ENCODE measurements at regions not wholly inside any gene's neighbourhood (a gene's known extent, or its start where the extent isn't known, plus 50 kb on each side); places are given as distances from the start of the nearest gene placed in this dataset.
"Not testable (repeated sequence)": the region's sequence is repeated elsewhere in the genome, so short reads cannot be mapped to it uniquely, and the experiment has no call there.

DNA sequence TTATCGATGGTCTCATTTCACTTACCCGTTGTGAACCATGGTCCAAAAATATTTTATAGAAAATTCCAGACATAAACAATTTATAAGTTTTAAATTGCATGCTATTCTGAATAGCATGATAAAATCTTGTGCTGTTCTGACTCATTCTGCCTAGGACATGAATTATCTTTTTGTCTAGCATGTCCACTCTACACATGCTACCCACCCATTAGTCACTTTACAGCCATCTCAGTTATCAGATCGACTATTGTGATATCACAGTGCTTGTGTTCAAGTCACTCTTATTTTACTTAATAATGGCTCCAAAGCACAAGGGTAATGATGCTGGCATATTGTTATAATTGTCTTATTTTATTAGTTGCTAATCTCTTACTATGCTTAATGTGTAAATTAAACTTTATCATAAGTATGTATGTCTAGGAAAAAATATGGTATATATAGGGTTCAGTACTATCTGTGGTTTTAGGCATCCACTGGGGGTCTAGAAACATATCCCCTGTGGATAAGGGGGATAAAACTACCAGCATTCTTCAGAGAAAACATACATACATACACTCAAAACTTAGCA is 252.0 kb upstream of the HTR1E start:
- H3K9me3 ChIP-seq, result no peaks in the 10 kb centered on the region
- H3K27ac ChIP-seq, result no peak overlapping the region
- H3K4me1 ChIP-seq, result no peaks in the 10 kb centered on the region
- TF ChIP-seq CTCF (IDR thresholded peaks at IDR 0.05) (no peak), POLR2A (IDR thresholded peaks at IDR 0.05) (no peak)
- no peak for DNase-seq
- H3K36me3 ChIP-seq, result no peaks in the 10 kb centered on the region
- no peak overlapping the region for H3K4me3 ChIP-seq
- H3K27me3 ChIP-seq, result no peaks in the 10 kb centered on the region

- H3K9me3 ChIP-seq, result no peaks in the 10 kb centered on the region
- no peaks in the 10 kb centered on the region for H3K4me1 ChIP-seq
- no peak overlapping the region for H3K4me3 ChIP-seq
- TF ChIP-seq POLR2A (IDR thresholded peaks at IDR 0.05) (no peak), CTCF (IDR thresholded peaks at IDR 0.05) (no peak)
- H3K27me3 ChIP-seq, result no peaks in the 10 kb centered on the region
- no peaks in the 10 kb centered on the region for H3K36me3 ChIP-seq
- DNase-seq, result no peak
- H3K27ac ChIP-seq, result no peak overlapping the region
These were observed 254.0 kb upstream of the HTR1E start for GRCh38 chr6:86683132-86683908.

GRCh38 chr6:86682297-86682696 is 255.0 kb upstream of the HTR1E start:
- no peak for TF ChIP-seq POLR2A (IDR thresholded peaks at IDR 0.05)
- no peak for TF ChIP-seq CTCF (IDR thresholded peaks at IDR 0.05)
- H3K9me3 ChIP-seq, result no peaks in the 10 kb centered on the region
- no peak overlapping the region for H3K27ac ChIP-seq
- DNase-seq, result no peak
- H3K4me3 ChIP-seq, result no peak overlapping the region
- no peaks in the 10 kb centered on the region for H3K27me3 ChIP-seq
- H3K4me1 ChIP-seq, result no peaks in the 10 kb centered on the region
- H3K36me3 ChIP-seq, result no peaks in the 10 kb centered on the region

DNA sequence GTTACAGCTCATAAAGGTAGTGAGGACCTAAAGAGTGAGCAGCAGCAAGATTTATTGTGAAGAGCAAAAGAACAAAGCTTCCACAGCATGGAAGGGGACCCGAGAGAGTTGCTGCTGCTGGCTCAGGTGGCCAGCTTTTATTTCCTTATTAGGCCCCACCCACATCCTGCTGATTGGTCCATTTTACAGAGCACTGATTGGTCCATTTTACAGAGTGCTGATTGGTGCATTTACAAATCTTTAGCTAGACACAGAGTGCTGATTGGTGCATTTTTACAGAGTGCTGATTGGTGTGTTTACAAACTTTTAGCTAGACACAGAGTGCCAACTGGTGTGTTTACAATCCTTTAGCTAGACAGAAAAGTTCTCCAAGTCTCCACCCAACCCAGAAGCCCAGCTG is 256.2 kb upstream of the HTR1E start:
- not testable (repeated sequence) for H3K27ac ChIP-seq, H3K4me1 ChIP-seq, DNase-seq, H3K36me3 ChIP-seq, H3K9me3 ChIP-seq, H3K4me3 ChIP-seq, H3K27me3 ChIP-seq

DNA sequence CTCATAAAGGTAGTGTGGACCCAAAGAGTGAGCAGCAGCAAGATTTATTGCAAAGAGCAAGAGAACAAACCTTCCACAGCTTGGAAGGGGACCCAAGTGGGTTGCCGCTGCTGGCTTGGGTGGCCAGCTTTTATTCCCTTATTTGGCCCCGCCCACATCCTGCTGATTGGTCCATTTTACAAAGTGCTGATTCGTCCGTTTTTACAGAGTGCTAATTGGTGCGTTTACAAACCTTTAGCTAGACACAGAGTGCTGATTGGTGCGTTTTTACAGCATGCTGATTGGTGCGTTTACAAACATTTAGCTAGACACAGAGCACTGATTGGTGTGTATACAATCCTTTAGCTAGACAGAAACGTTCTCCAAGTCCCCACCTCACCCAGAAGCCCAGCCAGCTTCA is 265.2 kb upstream of the HTR1E start:
- DNase-seq, H3K27me3 ChIP-seq, H3K4me3 ChIP-seq: not testable (repeated sequence)

DNA sequence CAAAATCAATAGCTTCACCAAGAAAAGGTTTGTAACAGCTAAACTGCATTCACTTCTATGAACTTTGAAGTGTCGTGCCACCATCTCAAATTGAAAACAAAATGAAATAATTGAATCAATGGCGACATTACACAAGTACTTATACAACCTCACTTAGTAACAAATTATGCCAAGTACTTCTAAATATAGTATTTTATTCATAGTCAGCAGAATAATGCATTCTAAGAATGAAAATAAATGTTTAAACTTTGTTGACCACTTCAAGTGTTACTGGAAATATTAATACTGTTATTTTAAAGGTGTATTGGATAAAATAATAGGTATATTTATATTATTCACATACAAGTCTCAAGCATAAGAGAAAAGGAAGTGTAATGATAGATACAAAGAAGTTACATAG is 280.1 kb upstream of the HTR1E start:
- Histone ChIP-seq H3K27ac (no peak overlapping the region), H3K4me3 (no peak overlapping the region), H3K4me1 (no peaks in the 10 kb centered on the region), H3K27me3 (no peaks in the 10 kb centered on the region), H3K9me3 (no peaks in the 10 kb centered on the region), H3K36me3 (no peaks in the 10 kb centered on the region)
- TF ChIP-seq POLR2A (IDR thresholded peaks at IDR 0.05) (no peak), CTCF (IDR thresholded peaks at IDR 0.05) (no peak)
- DNase-seq, result no peak

More for the DNA sequence above, 265.2 kb upstream of the HTR1E start:
- not testable (repeated sequence) for H3K4me1 ChIP-seq, H3K9me3 ChIP-seq, H3K36me3 ChIP-seq, H3K27ac ChIP-seq
